ENCODE measurements at regions not wholly inside any gene's neighbourhood (a gene's known extent, or its start where the extent isn't known, plus 50 kb on each side); places are given as distances from the start of the nearest gene placed in this dataset.

- peaks cover 4 to 33% (median 6%) of the 10 kb centered on the region in 5 donors for H3K9me3 Mint-ChIP-seq
- no peak overlapping the region for H3K4me3 Mint-ChIP-seq
- Histone ChIP-seq H3K27me3 (ENCODE audit: insufficient read depth, low read length, poor library complexity, severe bottlenecking) (no peaks in the 10 kb centered on the region), H3K9me3 (ENCODE audit: low read length) (no peaks in the 10 kb centered on the region), H3K27ac (ENCODE audit: low read depth, low read length) (no peak overlapping the region), H3K4me3 (ENCODE audit: low read length) (no peak overlapping the region), H3K4me1 (ENCODE audit: insufficient read depth, low read length) (no peaks in the 10 kb centered on the region), H3K36me3 (ENCODE audit: insufficient read depth, low read length) (no peaks in the 10 kb centered on the region)
- no peaks in the 10 kb centered on the region for H3K4me1 Mint-ChIP-seq
- no peaks in the 10 kb centered on the region for H3K27me3 Mint-ChIP-seq
- ChIA-PET POLR2A (no interaction called here), CTCF (no interaction called here)
- no peaks in the 10 kb centered on the region for H3K36me3 Mint-ChIP-seq
- DNase-seq: no peak
- no peak overlapping the region for H3K27ac Mint-ChIP-seq
These were observed 393.5 kb upstream of the MON1B start for GRCh38 chr16:76797457-76797856.

GRCh38 chr16:76800196-76800595 is 390.8 kb upstream of the MON1B start:
- Histone ChIP-seq H3K27me3 (ENCODE audit: insufficient read depth, low read length, poor library complexity, severe bottlenecking) (no peaks in the 10 kb centered on the region), H3K27ac (ENCODE audit: low read depth, low read length) (no peak overlapping the region), H3K36me3 (ENCODE audit: insufficient read depth, low read length) (no peaks in the 10 kb centered on the region), H3K4me3 (ENCODE audit: low read length) (no peak overlapping the region), H3K4me1 (ENCODE audit: insufficient read depth, low read length) (no peaks in the 10 kb centered on the region), H3K9me3 (ENCODE audit: low read length) (no peaks in the 10 kb centered on the region)
- Mint-ChIP-seq H3K27me3 (no peaks in the 10 kb centered on the region), H3K36me3 (no peaks in the 10 kb centered on the region), H3K9me3 (peaks cover 5 to 33% (median 6%) of the 10 kb centered on the region in 5 donors), H3K4me1 (no peaks in the 10 kb centered on the region), H3K27ac (no peak overlapping the region), H3K4me3 (no peak overlapping the region)
- ChIA-PET POLR2A (no interaction called here), CTCF (no interaction called here)
- no peak for DNase-seq

GRCh38 chr16:76801357-76801756 is 389.6 kb upstream of the MON1B start:
- Histone ChIP-seq H3K27ac (ENCODE audit: low read depth, low read length) (no peak overlapping the region), H3K27me3 (ENCODE audit: insufficient read depth, low read length, poor library complexity, severe bottlenecking) (no peaks in the 10 kb centered on the region), H3K4me1 (ENCODE audit: insufficient read depth, low read length) (no peaks in the 10 kb centered on the region), H3K36me3 (ENCODE audit: insufficient read depth, low read length) (no peaks in the 10 kb centered on the region), H3K9me3 (ENCODE audit: low read length) (no peaks in the 10 kb centered on the region), H3K4me3 (ENCODE audit: low read length) (no peak overlapping the region)
- no peak for DNase-seq
- Mint-ChIP-seq H3K27me3 (no peaks in the 10 kb centered on the region), H3K36me3 (no peaks in the 10 kb centered on the region), H3K4me3 (no peak overlapping the region), H3K4me1 (no peaks in the 10 kb centered on the region), H3K9me3 (peaks cover 5 to 26% (median 6%) of the 10 kb centered on the region in 5 donors), H3K27ac (no peak overlapping the region)
- CTCF ChIA-PET: no interaction called here
- POLR2A ChIA-PET: no interaction called here

GRCh38 chr16:76816475-76816874 is 374.5 kb upstream of the MON1B start:
- H3K4me1 ChIP-seq (ENCODE audit: insufficient read depth, low read length): no peaks in the 10 kb centered on the region
- H3K4me3 ChIP-seq (ENCODE audit: low read length): no peak overlapping the region
- Mint-ChIP-seq H3K9me3 (peaks cover 8 to 28% (median 12%) of the 10 kb centered on the region in 5 donors), H3K27ac (no peak overlapping the region), H3K27me3 (no peaks in the 10 kb centered on the region), H3K4me1 (no peaks in the 10 kb centered on the region), H3K4me3 (no peak overlapping the region), H3K36me3 (no peaks in the 10 kb centered on the region)
- H3K9me3 ChIP-seq (ENCODE audit: low read length): no peaks in the 10 kb centered on the region
- CTCF ChIA-PET: no interaction called here
- H3K27me3 ChIP-seq (ENCODE audit: insufficient read depth, low read length, poor library complexity, severe bottlenecking): no peaks in the 10 kb centered on the region
- DNase-seq: no peak
- H3K36me3 ChIP-seq (ENCODE audit: insufficient read depth, low read length): no peaks in the 10 kb centered on the region
- H3K27ac ChIP-seq (ENCODE audit: low read depth, low read length): no peak overlapping the region
- POLR2A ChIA-PET: no interaction called here

- CTCF ChIA-PET: no interaction called here
- H3K27ac ChIP-seq (ENCODE audit: low read depth, low read length): no peak overlapping the region
- H3K4me1 Mint-ChIP-seq: no peaks in the 10 kb centered on the region
These were observed 372.3 kb upstream of the MON1B start for GRCh38 chr16:76818606-76819181.

GRCh38 chr16:76819226-76819916 is 371.6 kb upstream of the MON1B start:
- DNase-seq: no peak
- H3K27ac Mint-ChIP-seq: no peak overlapping the region
- CTCF ChIA-PET: no interaction called here
- Histone ChIP-seq H3K4me3 (ENCODE audit: low read length) (no peak overlapping the region), H3K9me3 (ENCODE audit: low read length) (no peaks in the 10 kb centered on the region), H3K36me3 (ENCODE audit: insufficient read depth, low read length) (no peaks in the 10 kb centered on the region), H3K4me1 (ENCODE audit: insufficient read depth, low read length) (no peaks in the 10 kb centered on the region), H3K27me3 (ENCODE audit: insufficient read depth, low read length, poor library complexity, severe bottlenecking) (no peaks in the 10 kb centered on the region), H3K27ac (ENCODE audit: low read depth, low read length) (no peak overlapping the region)
- H3K27me3 Mint-ChIP-seq: no peaks in the 10 kb centered on the region
- H3K4me3 Mint-ChIP-seq: no peak overlapping the region
- no peaks in the 10 kb centered on the region for H3K4me1 Mint-ChIP-seq
- H3K36me3 Mint-ChIP-seq: no peaks in the 10 kb centered on the region
- H3K9me3 Mint-ChIP-seq: peaks cover 8 to 14% (median 10%) of the 10 kb centered on the region in 5 donors
- POLR2A ChIA-PET: no interaction called here

More at GRCh38 chr16:76818606-76819181, 372.3 kb upstream of the MON1B start:
- H3K36me3 Mint-ChIP-seq: no peaks in the 10 kb centered on the region
- POLR2A ChIA-PET: no interaction called here
- H3K9me3 Mint-ChIP-seq: peaks cover 6 to 14% (median 10%) of the 10 kb centered on the region in 5 donors
- H3K4me3 Mint-ChIP-seq: no peak overlapping the region
- no peaks in the 10 kb centered on the region for H3K36me3 ChIP-seq (ENCODE audit: insufficient read depth, low read length)
- H3K27me3 Mint-ChIP-seq: no peaks in the 10 kb centered on the region
- no peak overlapping the region for H3K27ac Mint-ChIP-seq
- no peaks in the 10 kb centered on the region for H3K27me3 ChIP-seq (ENCODE audit: insufficient read depth, low read length, poor library complexity, severe bottlenecking)
- H3K4me3 ChIP-seq (ENCODE audit: low read length): no peak overlapping the region
- DNase-seq: no peak
- no peaks in the 10 kb centered on the region for H3K9me3 ChIP-seq (ENCODE audit: low read length)
- no peaks in the 10 kb centered on the region for H3K4me1 ChIP-seq (ENCODE audit: insufficient read depth, low read length)

GRCh38 chr16:76824221-76824620 is 366.8 kb upstream of the MON1B start:
- peaks cover 5 to 20% (median 9%) of the 10 kb centered on the region in 5 donors for H3K9me3 Mint-ChIP-seq
- Histone ChIP-seq H3K4me1 (ENCODE audit: insufficient read depth, low read length) (no peaks in the 10 kb centered on the region), H3K27me3 (ENCODE audit: insufficient read depth, low read length, poor library complexity, severe bottlenecking) (no peaks in the 10 kb centered on the region), H3K9me3 (ENCODE audit: low read length) (no peaks in the 10 kb centered on the region), H3K27ac (ENCODE audit: low read depth, low read length) (no peak overlapping the region), H3K4me3 (ENCODE audit: low read length) (no peak overlapping the region), H3K36me3 (ENCODE audit: insufficient read depth, low read length) (no peaks in the 10 kb centered on the region)
- CTCF ChIA-PET: no interaction called here
- H3K27ac Mint-ChIP-seq: no peak overlapping the region
- H3K27me3 Mint-ChIP-seq: no peaks in the 10 kb centered on the region
- POLR2A ChIA-PET: no interaction called here
- DNase-seq: no peak
- no peak overlapping the region for H3K4me3 Mint-ChIP-seq
- no peaks in the 10 kb centered on the region for H3K36me3 Mint-ChIP-seq
- H3K4me1 Mint-ChIP-seq: no peaks in the 10 kb centered on the region

GRCh38 chr16:76824791-76825190 is 366.2 kb upstream of the MON1B start:
- POLR2A ChIA-PET: no interaction called here

More at GRCh38 chr16:76824791-76825190, 366.2 kb upstream of the MON1B start:
- Mint-ChIP-seq H3K4me1 (no peaks in the 10 kb centered on the region), H3K4me3 (no peak overlapping the region), H3K27me3 (no peaks in the 10 kb centered on the region), H3K27ac (no peak overlapping the region), H3K36me3 (no peaks in the 10 kb centered on the region), H3K9me3 (peaks cover 4 to 20% (median 9%) of the 10 kb centered on the region in 5 donors)
- no peaks in the 10 kb centered on the region for H3K4me1 ChIP-seq (ENCODE audit: insufficient read depth, low read length)
- no peak overlapping the region for H3K4me3 ChIP-seq (ENCODE audit: low read length)
- no peaks in the 10 kb centered on the region for H3K9me3 ChIP-seq (ENCODE audit: low read length)
- CTCF ChIA-PET: no interaction called here
- H3K36me3 ChIP-seq (ENCODE audit: insufficient read depth, low read length): no peaks in the 10 kb centered on the region
- no peak overlapping the region for H3K27ac ChIP-seq (ENCODE audit: low read depth, low read length)
- no peaks in the 10 kb centered on the region for H3K27me3 ChIP-seq (ENCODE audit: insufficient read depth, low read length, poor library complexity, severe bottlenecking)
- DNase-seq: no peak
